Astrocyte (in vitro differentiated cells and primary cell): ENCODE measurements at regions not wholly inside any gene's neighbourhood (a gene's known extent, or its start where the extent isn't known, plus 50 kb on each side); places are given as distances from the start of the nearest gene placed in this dataset.

ENCODE experiments used
- DNase-seq: peaks from one replicate; pipeline ENCODE4 v3.0.0-alpha.2; 2010; ENCODE audit warnings: low read depth
- FAIRE-seq: peaks from 2 replicates; lab custom pipeline; 2011; peaks lifted over from hg19 to GRCh38; lab: Jason Lieb, UNC
- H2AFZ ChIP-seq: 2 replicates; pipeline ENCODE4 v1.6.0; 2012; ENCODE audit warnings: low read depth, low read length, inconsistent platforms
- H3K27ac ChIP-seq: 2 replicates; pipeline ENCODE4 v1.5.1; 2011; ENCODE audit warnings: low read depth, low read length, inconsistent platforms
- H3K27me3 ChIP-seq: 2 replicates; pipeline ENCODE4 v1.6.0; 2011; ENCODE audit warnings: low read length, inconsistent platforms; ENCODE audit not compliant: insufficient read depth
- H3K36me3 ChIP-seq: 2 replicates; pipeline ENCODE4 v1.5.1; 2011; ENCODE audit warnings: low read length, inconsistent platforms; ENCODE audit not compliant: insufficient read depth
- H3K4me1 ChIP-seq: 2 replicates; pipeline ENCODE4 v1.5.1; 2011; ENCODE audit warnings: low read length, inconsistent platforms; ENCODE audit not compliant: insufficient read depth
- H3K4me2 ChIP-seq: 2 replicates; pipeline ENCODE4 v1.6.0; 2012; ENCODE audit warnings: low read length, inconsistent platforms
- H3K4me3 ChIP-seq: 2 replicates; pipeline ENCODE4 v1.5.1; 2011; ENCODE audit warnings: low read depth, mild to moderate bottlenecking, low read length, inconsistent platforms; ENCODE audit not compliant: insufficient read depth
- H3K79me2 ChIP-seq: 2 replicates; pipeline ENCODE4 v1.6.0; 2012; ENCODE audit warnings: mild to moderate bottlenecking, low read length, inconsistent platforms; ENCODE audit not compliant: insufficient read depth
- H3K9ac ChIP-seq: 2 replicates; pipeline ENCODE4 v1.6.0; 2012; ENCODE audit warnings: mild to moderate bottlenecking, low read length, inconsistent platforms
- H3K9me3 ChIP-seq: 2 replicates; pipeline ENCODE4 v1.5.1; 2012; ENCODE audit warnings: low read depth, mild to moderate bottlenecking, low read length, inconsistent platforms; ENCODE audit not compliant: insufficient read depth
- H4K20me1 ChIP-seq: 2 replicates; pipeline ENCODE4 v1.6.0; 2012; ENCODE audit warnings: low read length, inconsistent platforms; ENCODE audit not compliant: insufficient read depth
- H3K27ac Mint-ChIP-seq: one replicate; pipeline ENCODE4 v1.8.0; 2021; ENCODE audit warnings: mild to moderate bottlenecking, mixed read lengths; ENCODE audit not compliant: unreplicated experiment
- H3K27me3 Mint-ChIP-seq: one replicate; pipeline ENCODE4 v1.8.0; 2021; ENCODE audit warnings: low read depth, mixed read lengths; ENCODE audit not compliant: unreplicated experiment
- H3K36me3 Mint-ChIP-seq: one replicate; pipeline ENCODE4 v1.8.0; 2021; ENCODE audit warnings: low read depth, mixed read lengths; ENCODE audit not compliant: unreplicated experiment
- H3K4me1 Mint-ChIP-seq: one replicate; pipeline ENCODE4 v1.8.0; 2021; ENCODE audit warnings: low read depth, mixed read lengths; ENCODE audit not compliant: unreplicated experiment
- H3K4me3 Mint-ChIP-seq: one replicate; pipeline ENCODE4 v1.8.0; 2021; ENCODE audit warnings: mild to moderate bottlenecking, moderate library complexity, mixed read lengths; ENCODE audit not compliant: unreplicated experiment
- H3K9me3 Mint-ChIP-seq: one replicate; pipeline ENCODE4 v1.8.0; 2021; ENCODE audit warnings: mild to moderate bottlenecking, mixed read lengths; ENCODE audit not compliant: unreplicated experiment
- CTCF ChIP-seq: IDR thresholded peaks from 2 replicates; pipeline ENCODE4 v1.5.1; 2011; ENCODE audit warnings: low read depth, mild to moderate bottlenecking, inconsistent platforms, low read length, moderate library complexity; ENCODE audit not compliant: insufficient read depth
- EZH2 ChIP-seq: IDR thresholded peaks from 2 replicates; pipeline ENCODE4 v1.6.1; 2012; ENCODE audit warnings: mild to moderate bottlenecking, low read length, inconsistent platforms; ENCODE audit not compliant: insufficient read depth

- FAIRE-seq (no peak), DNase-seq (no peak)
- H3K9me3 Mint-ChIP-seq: peaks cover 5% of the 10 kb centered on the region
- no peak overlapping the region for H3K4me3 Mint-ChIP-seq
- H3K36me3 Mint-ChIP-seq: no peaks in the 10 kb centered on the region
- Histone ChIP-seq H3K4me2 (no peak overlapping the region), H3K27ac (no peak overlapping the region), H3K4me1 (no peaks in the 10 kb centered on the region), H3K4me3 (no peak overlapping the region), H3K36me3 (no peaks in the 10 kb centered on the region), H3K27me3 (no peaks in the 10 kb centered on the region), H4K20me1 (no peaks in the 10 kb centered on the region), H3K9ac (no peak overlapping the region), H3K9me3 (no peaks in the 10 kb centered on the region), H3K79me2 (no peaks in the 10 kb centered on the region), H2AFZ (no peak overlapping the region)
- H3K27ac Mint-ChIP-seq: no peak overlapping the region
- H3K4me1 Mint-ChIP-seq: no peaks in the 10 kb centered on the region
- TF ChIP-seq EZH2: no peak
- no peak for TF ChIP-seq CTCF
- no peaks in the 10 kb centered on the region for H3K27me3 Mint-ChIP-seq
These were observed 61.1 kb upstream of the PWP1 start for GRCh38 chr12:107624493-107624892.

- H3K4me3 ChIP-seq: no peak overlapping the region
- H3K36me3 Mint-ChIP-seq: peaks cover 3% of the 10 kb centered on the region
- H3K4me1 ChIP-seq: no peaks in the 10 kb centered on the region
- no peak overlapping the region for H2AFZ ChIP-seq
- no peak for TF ChIP-seq CTCF
- TF ChIP-seq EZH2: no peak
- H3K27ac ChIP-seq: no peak overlapping the region
- no peak overlapping the region for H3K27ac Mint-ChIP-seq
- no peak overlapping the region for H3K9ac ChIP-seq
- H3K9me3 Mint-ChIP-seq: peaks cover 2% of the 10 kb centered on the region
- H3K79me2 ChIP-seq: no peaks in the 10 kb centered on the region
- peaks cover 11% of the 10 kb centered on the region for H3K4me1 Mint-ChIP-seq
- H3K4me3 Mint-ChIP-seq: no peak overlapping the region
- no peaks in the 10 kb centered on the region for H3K36me3 ChIP-seq
- H4K20me1 ChIP-seq: no peaks in the 10 kb centered on the region
- H3K4me2 ChIP-seq: no peak overlapping the region
- DNase-seq: no peak
- no peaks in the 10 kb centered on the region for H3K9me3 ChIP-seq
- H3K27me3 ChIP-seq: no peaks in the 10 kb centered on the region
- FAIRE-seq: no peak
- no peaks in the 10 kb centered on the region for H3K27me3 Mint-ChIP-seq
These were observed 53.9 kb upstream of the PWP1 start for GRCh38 chr12:107631715-107632114.

- DNase-seq: no peak
- no peak overlapping the region for H3K9ac ChIP-seq
- H4K20me1 ChIP-seq: no peaks in the 10 kb centered on the region
- Mint-ChIP-seq H3K9me3 (peaks cover 2% of the 10 kb centered on the region), H3K27ac (no peak overlapping the region), H3K27me3 (no peaks in the 10 kb centered on the region), H3K4me3 (no peak overlapping the region), H3K36me3 (peaks cover 3% of the 10 kb centered on the region), H3K4me1 (peaks cover 11% of the 10 kb centered on the region)
- no peak overlapping the region for H3K4me3 ChIP-seq
- no peaks in the 10 kb centered on the region for H3K4me1 ChIP-seq
- H3K27ac ChIP-seq: no peak overlapping the region
- no peaks in the 10 kb centered on the region for H3K9me3 ChIP-seq
- no peak overlapping the region for H2AFZ ChIP-seq
- no peak for FAIRE-seq
- H3K36me3 ChIP-seq: no peaks in the 10 kb centered on the region
- no peaks in the 10 kb centered on the region for H3K27me3 ChIP-seq
- no peak for TF ChIP-seq EZH2
- TF ChIP-seq CTCF: no peak
- H3K79me2 ChIP-seq: no peaks in the 10 kb centered on the region
- H3K4me2 ChIP-seq: no peak overlapping the region
These were observed 53.4 kb upstream of the PWP1 start for GRCh38 chr12:107632246-107632645.
